ENCODE measurements at regions not wholly inside any gene's neighbourhood (a gene's known extent, or its start where the extent isn't known, plus 50 kb on each side); places are given as distances from the start of the nearest gene placed in this dataset.
"Not testable (repeated sequence)": the region's sequence is repeated elsewhere in the genome, so short reads cannot be mapped to it uniquely, and the experiment has no call there.

DNA sequence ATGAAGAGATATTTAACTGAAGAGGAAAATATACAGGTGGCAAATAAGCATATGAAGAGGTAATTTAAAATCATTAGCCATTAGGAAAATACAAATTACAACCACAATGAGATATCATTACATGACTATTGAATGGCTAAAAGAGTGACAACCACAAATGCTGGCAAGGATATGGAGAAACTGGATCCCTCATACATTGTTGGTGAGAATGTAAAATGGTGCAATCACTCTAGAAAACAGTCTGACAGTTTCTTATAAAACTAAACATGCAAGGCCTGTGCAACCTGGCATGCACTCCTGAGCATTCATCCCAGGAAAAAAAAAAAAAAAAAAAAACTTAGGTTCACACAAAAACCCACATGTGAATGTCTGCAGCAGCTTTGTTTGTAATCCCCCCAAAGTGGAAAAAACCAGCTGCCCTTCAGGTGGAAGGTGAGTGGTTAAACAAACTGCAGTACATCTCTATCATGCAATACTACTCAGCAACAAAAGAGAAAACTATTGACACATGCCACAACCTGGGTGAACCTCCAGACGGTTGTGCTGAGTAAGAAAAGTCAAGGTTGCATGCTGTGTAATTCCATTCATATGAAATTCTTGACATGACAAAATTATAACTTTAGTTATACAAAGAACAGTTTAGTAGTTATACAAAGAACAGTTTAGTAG is 189.2 kb upstream of the IRF2BP2 start:
- not testable (repeated sequence) for DNase-seq (ENCODE audit: low spot score)

GRCh38 chr1:234797216-234797615 is 187.2 kb upstream of the IRF2BP2 start:
- not testable (repeated sequence) for DNase-seq (ENCODE audit: low spot score)

DNA sequence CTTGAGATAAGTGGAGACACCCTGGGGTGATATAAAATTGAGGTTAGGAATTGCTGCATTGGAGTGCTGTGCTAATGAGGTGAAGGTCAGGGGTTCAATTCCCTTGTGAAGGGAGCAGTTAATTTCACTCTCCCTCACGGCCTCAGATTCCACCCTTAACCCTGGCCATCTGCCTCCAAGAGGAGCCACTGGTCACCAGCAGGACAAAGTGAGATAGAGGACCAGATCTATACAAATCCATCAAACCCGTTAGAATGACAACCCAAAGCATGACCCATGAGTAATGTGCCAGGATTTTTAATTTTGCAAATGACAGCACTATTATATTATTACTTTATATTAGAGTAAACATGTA is 186.4 kb upstream of the IRF2BP2 start:
- DNase-seq (ENCODE audit: low spot score) = not testable (repeated sequence)

- not testable (repeated sequence) for DNase-seq (ENCODE audit: low spot score)
Measured at GRCh38 chr1:234795711-234796437, 185.9 kb upstream of the IRF2BP2 start.

DNA sequence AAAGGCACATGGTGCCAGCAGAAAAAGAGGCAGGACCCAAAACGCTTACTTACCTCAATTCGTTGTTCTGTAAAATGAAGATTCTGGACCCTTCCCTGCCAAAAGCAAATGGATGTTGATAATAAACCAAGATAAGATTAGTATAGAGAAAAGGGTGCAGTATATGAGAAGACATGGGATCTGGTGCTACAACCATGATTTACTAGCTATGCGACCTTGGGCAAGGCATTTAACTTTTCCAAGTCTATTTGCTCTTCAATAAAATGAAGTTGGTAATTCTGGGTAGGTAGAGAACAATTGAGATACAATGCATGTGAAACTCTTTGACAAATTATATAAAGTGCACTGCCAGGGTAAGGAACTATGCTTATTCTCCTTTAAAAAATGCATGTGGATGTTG is 185.0 kb upstream of the IRF2BP2 start:
- DNase-seq (ENCODE audit: low spot score) = not testable (repeated sequence)

- not testable (repeated sequence) for DNase-seq (ENCODE audit: low spot score)
Measured at GRCh38 chr1:234794452-234794851, 184.5 kb upstream of the IRF2BP2 start.

DNA sequence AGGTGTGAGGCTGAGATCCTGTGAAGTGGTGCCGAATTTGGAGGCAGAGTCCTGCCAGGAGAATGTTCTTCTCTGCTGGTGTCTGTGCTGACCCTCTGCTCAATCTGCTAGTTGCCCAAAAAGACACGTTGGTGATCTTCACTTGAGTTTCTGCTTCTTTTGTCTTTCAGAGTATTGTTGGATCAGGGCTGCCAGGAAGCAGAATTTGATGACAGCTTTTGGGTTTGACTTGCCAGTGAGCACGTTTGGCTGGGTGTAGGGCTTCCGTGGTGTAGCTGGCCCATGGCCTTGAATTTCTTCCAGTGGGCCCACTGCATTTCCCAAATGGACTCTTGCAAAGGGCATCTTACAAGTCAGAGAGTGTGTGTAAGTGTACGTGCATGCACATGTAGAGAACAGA is 183.9 kb upstream of the IRF2BP2 start:
- not testable (repeated sequence) for DNase-seq (ENCODE audit: low spot score)

- not testable (repeated sequence) for DNase-seq (ENCODE audit: low spot score)
Measured at GRCh38 chr1:234792221-234792864, 182.4 kb upstream of the IRF2BP2 start.

GRCh38 chr1:234791615-234792014 is 181.6 kb upstream of the IRF2BP2 start:
- not testable (repeated sequence) for DNase-seq (ENCODE audit: low spot score)

- not testable (repeated sequence) for DNase-seq (ENCODE audit: low spot score)
Measured at GRCh38 chr1:234790333-234790732, 180.4 kb upstream of the IRF2BP2 start.

DNA sequence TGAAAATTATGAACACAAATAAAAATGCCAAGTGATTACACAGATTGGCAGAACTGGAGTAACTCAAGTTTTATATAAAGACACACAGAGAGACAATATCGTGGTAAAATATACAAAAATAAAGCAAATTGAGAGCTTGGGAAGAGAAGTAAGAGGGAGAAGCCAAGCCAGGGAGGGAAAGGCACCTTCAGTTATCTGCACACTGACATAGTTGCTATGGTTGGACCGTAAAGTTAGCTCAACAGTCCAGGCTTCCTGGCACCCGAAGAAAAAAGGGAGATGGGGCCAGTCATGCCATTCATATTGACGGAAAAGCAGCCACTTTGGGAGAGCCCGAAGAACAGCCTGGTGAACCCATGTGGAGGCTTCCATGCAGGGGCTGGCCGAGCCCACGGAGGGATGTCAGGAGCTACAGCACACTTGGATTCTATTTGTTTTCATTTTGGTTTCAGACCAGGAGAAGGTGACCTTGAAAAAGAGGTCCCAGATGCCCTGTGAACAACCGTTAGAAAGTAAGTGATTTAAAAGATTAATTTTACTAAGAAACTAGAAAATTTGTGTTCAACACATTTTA is 177.1 kb upstream of the IRF2BP2 start:
- not testable (repeated sequence) for DNase-seq (ENCODE audit: low spot score)

DNA sequence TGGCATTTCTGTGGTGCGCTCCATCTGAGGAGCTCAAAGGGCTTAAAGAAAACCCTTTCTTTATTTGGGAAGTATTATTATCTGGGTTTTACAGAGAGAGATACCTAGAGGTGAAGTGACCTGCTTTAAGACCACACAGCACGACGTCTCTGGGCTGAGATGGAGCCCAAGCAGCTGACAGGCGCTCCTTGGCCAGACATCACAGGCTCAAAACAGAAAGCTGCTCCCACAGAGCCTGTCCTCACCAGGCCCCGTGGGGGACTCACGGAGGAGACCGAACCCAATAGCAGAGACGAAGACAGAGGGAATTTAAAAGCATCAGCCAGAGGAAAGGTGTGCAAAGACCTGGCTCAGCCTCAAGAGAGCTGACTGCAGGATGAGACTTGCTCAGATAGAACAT is 175.9 kb upstream of the IRF2BP2 start:
- DNase-seq (ENCODE audit: low spot score) = not testable (repeated sequence)

DNA sequence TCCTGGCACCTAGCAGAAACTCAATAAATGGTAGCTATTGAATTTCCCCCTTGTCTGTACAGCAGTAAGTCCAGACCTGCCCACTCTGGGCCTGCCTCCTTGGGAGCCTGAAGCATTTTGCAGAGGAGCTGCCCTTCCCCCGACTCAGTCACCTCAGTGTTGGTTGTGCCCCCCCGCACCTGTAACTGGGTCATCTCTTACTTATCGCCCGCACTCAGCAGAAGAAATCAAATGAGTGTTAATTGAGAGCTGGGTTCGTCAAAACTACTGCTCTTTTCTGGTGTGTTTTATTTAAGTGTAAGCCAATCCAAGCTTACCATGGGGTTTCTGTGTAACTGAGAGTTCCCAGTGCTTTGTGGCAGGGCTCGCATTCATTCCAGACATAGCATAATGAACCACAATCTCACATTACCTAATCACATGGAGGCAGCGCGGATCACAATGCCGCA is 175.5 kb upstream of the IRF2BP2 start:
- DNase-seq (ENCODE audit: low spot score) = peak; percentile 65

DNA sequence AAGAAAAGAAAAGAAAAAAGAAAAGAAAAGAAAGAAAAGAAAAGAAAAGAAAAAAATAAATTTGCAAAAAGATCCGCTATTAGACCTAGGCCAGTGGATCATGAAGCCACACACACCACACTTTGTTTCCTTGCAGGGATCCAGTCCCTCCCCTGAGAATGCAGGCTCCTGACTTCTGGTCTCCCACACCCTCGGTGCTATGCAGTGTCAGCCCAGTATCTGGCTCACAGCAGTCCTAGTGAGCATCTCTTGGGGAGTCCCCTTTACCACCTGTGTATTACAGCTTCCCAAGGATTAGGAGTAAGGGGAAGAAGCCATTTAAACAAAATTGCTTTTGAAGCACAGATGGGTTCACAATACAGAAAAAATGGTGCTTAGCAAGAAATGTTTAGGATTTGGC is 174.1 kb upstream of the IRF2BP2 start:
- DNase-seq (ENCODE audit: low spot score) = not testable (repeated sequence)

DNA sequence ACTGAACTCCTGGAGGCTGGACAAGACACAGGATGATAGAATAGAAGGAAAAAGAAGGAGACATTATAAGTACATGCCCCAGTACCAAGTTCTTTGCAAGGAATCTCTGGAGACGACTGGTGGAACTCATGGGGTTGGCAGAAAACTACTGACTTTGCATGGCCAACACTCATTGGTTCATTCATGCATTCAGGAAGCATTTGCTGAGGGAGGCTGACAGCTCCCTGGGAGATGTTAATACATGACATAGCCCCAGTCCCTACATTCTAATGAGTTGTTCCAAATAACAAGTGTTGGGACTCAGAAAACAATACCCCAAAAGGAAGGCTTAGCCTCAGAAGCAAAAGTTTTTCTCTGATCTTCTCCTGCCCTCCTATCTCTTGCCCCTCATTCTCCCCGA is 172.8 kb upstream of the IRF2BP2 start:
- DNase-seq (ENCODE audit: low spot score) = peak; percentile 16

DNA sequence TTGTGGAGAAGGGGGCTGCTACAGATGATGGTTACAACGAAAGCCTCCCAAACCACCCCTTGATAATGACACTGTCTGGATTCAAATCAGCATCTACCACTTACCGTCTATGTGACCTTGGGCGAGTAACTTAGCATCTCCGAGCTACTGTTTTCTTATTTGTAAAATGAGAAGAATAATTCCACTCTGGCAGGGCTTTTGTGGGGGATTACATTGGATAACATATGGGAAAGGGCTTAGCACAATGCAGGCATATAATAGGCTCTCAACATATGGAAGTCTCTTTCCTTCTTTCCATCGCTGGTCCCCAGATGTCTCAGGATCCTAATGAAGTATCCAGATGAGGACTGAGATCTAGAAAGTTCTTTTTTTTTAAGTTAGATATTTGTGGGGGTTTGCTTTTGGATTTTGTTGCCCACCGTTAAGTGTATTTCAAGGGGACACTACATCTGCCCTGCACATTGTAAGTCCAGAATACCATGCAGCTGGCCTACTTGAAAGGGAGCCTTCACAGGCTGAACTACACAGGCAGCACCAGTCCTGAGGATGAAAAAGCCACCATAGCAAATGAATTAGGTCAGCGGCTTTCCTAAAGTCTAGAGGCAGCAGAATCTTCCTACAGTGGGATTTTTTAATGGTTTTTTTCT is 172.2 kb upstream of the IRF2BP2 start:
- no peak for DNase-seq (ENCODE audit: low spot score)

GRCh38 chr1:234781241-234782065 is 171.5 kb upstream of the IRF2BP2 start:
- DNase-seq (ENCODE audit: low spot score) = peak; percentile 27

DNA sequence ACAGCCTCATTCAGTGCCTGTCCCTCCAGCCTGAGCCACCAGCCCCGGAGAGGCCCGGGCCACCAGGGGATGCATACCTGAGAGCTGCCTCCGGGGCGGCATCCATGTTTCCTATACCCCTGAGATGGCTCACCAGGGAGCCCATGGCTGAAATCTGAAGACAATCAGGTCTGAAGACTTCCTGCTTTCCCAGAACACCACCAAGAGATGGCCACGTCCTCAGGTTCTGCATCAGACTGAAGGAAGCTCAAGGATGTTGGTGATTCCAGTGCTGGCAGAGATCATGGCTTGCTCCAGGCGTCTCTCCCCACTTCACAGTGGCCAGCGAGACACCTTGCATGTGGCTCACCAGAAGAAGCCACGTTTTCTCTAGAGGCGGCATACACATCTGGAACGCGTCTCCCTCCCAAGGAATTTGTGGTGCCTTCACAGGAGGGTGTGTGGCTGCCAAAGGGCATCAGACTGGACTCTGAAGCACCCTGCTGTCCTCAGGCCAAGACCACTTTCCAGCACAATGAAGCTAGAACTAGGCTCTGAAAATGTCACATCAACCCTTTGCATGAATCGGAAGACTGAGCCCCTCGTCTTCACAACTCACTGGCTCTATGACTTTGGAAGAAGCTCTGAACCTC is 170.7 kb upstream of the IRF2BP2 start:
- peak; percentile 21 for DNase-seq (ENCODE audit: low spot score)

GRCh38 chr1:234780112-234780511 is 170.1 kb upstream of the IRF2BP2 start:
- DNase-seq (ENCODE audit: low spot score) = peak; percentile 19

DNA sequence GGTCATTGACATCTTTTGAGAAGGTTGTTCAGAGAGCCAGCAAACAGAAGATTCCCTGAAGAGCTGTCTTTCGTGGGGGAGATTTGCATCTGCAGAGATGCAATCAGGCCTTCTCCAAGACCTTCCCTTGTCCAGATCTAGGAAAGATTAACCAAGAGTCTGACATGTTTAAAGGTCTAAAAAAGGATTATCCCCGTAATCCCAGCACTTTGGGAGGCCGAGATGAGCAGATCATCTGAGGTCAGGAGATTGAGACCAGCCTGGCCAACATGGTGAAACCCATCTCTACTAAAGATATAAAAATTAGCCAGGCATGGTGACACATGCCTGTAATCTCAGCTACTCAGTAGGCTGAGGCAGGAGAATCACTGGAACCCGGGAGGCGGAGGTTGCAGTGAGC is 169.6 kb upstream of the IRF2BP2 start:
- not testable (repeated sequence) for DNase-seq (ENCODE audit: low spot score)

DNA sequence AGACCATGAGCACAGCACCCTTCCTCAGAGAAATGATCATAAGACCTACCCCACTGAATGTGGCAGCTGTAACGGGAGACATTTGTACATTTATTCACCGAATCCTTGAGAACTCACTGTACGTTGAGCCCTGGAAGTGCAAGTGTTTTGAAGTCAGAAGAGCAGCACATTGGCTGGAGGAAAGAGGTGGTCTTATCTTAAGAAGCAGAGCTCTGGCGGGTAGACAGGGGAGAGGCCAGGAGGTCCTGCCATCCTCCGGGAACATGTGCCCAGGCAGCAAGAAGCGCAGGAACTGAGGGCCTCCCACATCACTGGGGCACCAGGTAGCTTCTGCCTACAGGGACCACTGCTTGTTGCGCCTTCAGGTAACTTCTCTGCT is 169.2 kb upstream of the IRF2BP2 start:
- DNase-seq (ENCODE audit: low spot score) = peak; percentile 17

All from H4 (cell line).